ENCODE measurements at regions not wholly inside any gene's neighbourhood (a gene's known extent, or its start where the extent isn't known, plus 50 kb on each side); places are given as distances from the start of the nearest gene placed in this dataset.

GRCh38 chr15:95464509-95464908 is 866.0 kb upstream of the NR2F2 start:
- H3K4me3 ChIP-seq (ENCODE audit: low read length): no peak overlapping the region
- TF ChIP-seq CTCF (conservative IDR thresholded peaks at IDR 0.05; ENCODE audit: low read length): no peak
- DNase-seq (ENCODE audit: low read depth): no peak

- DNase-seq (ENCODE audit: low read depth): no peak
- no peak for TF ChIP-seq CTCF (conservative IDR thresholded peaks at IDR 0.05; ENCODE audit: low read length)
- H3K4me3 ChIP-seq (ENCODE audit: low read length): no peak overlapping the region
Measured at GRCh38 chr15:95468820-95469219, 861.7 kb upstream of the NR2F2 start.

GRCh38 chr15:95469496-95470000 is 861.0 kb upstream of the NR2F2 start:
- DNase-seq (ENCODE audit: low read depth): no peak
- no peak overlapping the region for H3K4me3 ChIP-seq (ENCODE audit: low read length)
- no peak for TF ChIP-seq CTCF (conservative IDR thresholded peaks at IDR 0.05; ENCODE audit: low read length)

GRCh38 chr15:95470529-95470928 is 860.0 kb upstream of the NR2F2 start:
- no peak overlapping the region for H3K4me3 ChIP-seq (ENCODE audit: low read length)
- no peak for TF ChIP-seq CTCF (conservative IDR thresholded peaks at IDR 0.05; ENCODE audit: low read length)
- DNase-seq (ENCODE audit: low read depth): no peak

GRCh38 chr15:95470997-95471689 is 859.4 kb upstream of the NR2F2 start:
- H3K4me3 ChIP-seq (ENCODE audit: low read length): no peak overlapping the region
- DNase-seq (ENCODE audit: low read depth): no peak
- no peak for TF ChIP-seq CTCF (conservative IDR thresholded peaks at IDR 0.05; ENCODE audit: low read length)

GRCh38 chr15:95471690-95472086 is 858.8 kb upstream of the NR2F2 start:
- TF ChIP-seq CTCF (conservative IDR thresholded peaks at IDR 0.05; ENCODE audit: low read length): no peak
- DNase-seq (ENCODE audit: low read depth): no peak
- H3K4me3 ChIP-seq (ENCODE audit: low read length): no peak overlapping the region

GRCh38 chr15:95475067-95475466 is 855.4 kb upstream of the NR2F2 start:
- no peak for TF ChIP-seq CTCF (conservative IDR thresholded peaks at IDR 0.05; ENCODE audit: low read length)
- no peak overlapping the region for H3K4me3 ChIP-seq (ENCODE audit: low read length)
- DNase-seq (ENCODE audit: low read depth): no peak

Measured in AG10803 (cell line).